ENCODE measurements at regions not wholly inside any gene's neighbourhood (a gene's known extent, or its start where the extent isn't known, plus 50 kb on each side); places are given as distances from the start of the nearest gene placed in this dataset.

DNA sequence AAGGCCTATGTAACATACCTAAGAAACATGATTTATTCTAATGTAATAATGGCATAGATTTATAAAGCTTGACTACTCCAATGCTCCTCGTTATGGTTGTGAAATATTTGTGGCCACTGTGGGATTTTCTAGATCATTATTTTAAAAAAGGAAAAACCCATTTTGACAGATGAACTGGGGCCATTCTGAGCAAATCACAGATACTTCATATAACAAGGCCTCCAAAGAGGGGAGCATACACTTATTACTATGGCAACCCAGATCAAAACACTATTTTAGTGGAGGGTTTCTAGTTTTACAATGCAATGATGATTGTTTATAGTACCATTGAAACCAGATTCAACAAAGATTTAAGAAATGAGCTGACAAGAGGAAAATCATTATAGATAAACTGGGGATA is 346.6 kb downstream of the ZNF326 start:
- no peak for TF ChIP-seq POLR2A (IDR thresholded peaks at IDR 0.05)
- TF ChIP-seq, protein P1, sequence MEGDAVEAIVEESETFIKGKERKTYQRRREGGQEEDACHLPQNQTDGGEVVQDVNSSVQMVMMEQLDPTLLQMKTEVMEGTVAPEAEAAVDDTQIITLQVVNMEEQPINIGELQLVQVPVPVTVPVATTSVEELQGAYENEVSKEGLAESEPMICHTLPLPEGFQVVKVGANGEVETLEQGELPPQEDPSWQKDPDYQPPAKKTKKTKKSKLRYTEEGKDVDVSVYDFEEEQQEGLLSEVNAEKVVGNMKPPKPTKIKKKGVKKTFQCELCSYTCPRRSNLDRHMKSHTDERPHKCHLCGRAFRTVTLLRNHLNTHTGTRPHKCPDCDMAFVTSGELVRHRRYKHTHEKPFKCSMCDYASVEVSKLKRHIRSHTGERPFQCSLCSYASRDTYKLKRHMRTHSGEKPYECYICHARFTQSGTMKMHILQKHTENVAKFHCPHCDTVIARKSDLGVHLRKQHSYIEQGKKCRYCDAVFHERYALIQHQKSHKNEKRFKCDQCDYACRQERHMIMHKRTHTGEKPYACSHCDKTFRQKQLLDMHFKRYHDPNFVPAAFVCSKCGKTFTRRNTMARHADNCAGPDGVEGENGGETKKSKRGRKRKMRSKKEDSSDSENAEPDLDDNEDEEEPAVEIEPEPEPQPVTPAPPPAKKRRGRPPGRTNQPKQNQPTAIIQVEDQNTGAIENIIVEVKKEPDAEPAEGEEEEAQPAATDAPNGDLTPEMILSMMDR (IDR thresholded peaks at IDR 0.05): no peak
- Histone ChIP-seq H3K9me3 (replicated peaks in 1 of 3) (no peaks in the 10 kb centered on the region), H3K4me1 (replicated peaks in 1 of 2) (no peaks in the 10 kb centered on the region), H3K27ac (no peak overlapping the region), H3K27me3 (no peaks in the 10 kb centered on the region), H3K4me3 (no peak overlapping the region), H3K36me3 (replicated peaks in 1 of 2) (no peaks in the 10 kb centered on the region)
- DNase-seq: no peak
- intact Hi-C loops (cut with DNase I): no loop called here
- WGBS, 4 donors: 28 to 61% (median 32%) methylated on average over 1 of the region's 1 CpG

DNA sequence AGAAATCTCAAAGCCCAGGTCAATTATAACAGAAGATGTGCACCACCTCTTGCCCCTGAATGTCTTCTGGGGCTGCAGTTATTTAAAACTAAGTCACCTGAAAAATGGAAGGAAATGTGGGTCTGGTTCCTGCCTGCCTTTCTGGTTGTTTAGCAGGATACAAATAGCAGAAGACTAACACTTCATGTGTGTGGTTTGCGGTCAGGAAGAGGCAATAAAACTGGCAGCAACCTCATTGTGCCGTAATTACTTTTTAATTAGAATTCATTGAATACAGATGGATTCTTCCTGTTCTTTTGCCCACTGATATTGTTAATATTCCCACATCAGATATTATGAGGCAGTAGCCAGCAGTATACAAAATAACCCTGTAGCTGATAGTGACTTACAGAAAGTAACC is 345.7 kb downstream of the ZNF326 start:
- intact Hi-C loops (cut with DNase I): no loop called here
- no peak for DNase-seq
- no peaks in the 10 kb centered on the region for H3K4me1 ChIP-seq (replicated peaks in 1 of 2)
- H3K4me3 ChIP-seq: no peak overlapping the region
- TF ChIP-seq, protein P1 (IDR thresholded peaks at IDR 0.05): no peak
- no peak for TF ChIP-seq POLR2A (IDR thresholded peaks at IDR 0.05)
- H3K9me3 ChIP-seq (replicated peaks in 1 of 3): no peaks in the 10 kb centered on the region
- no peaks in the 10 kb centered on the region for H3K36me3 ChIP-seq (replicated peaks in 1 of 2)
- H3K27me3 ChIP-seq: no peaks in the 10 kb centered on the region
- H3K27ac ChIP-seq: no peak overlapping the region
- 60 to 68% (median 64%) methylated on average over 2 of the region's 2 CpGs for WGBS, 4 donors

DNA sequence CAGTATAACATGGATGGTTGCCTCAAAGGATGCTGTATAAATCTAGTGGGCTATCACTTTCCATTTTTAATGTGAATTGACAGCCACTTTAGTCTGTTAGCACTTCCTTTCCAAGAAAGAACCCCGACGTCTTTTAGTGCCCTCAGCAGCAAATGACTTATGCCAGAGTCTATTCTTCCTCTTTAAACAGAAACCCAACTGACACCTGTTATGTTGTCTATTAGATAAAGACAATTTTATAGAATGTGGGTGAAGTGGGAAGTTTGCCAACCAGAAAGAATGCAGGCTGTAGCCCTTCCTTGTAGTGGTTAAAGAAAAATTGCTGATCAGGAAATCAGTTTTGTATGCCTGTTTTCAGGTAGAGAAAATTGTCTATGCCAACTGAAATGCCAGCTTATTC is 344.9 kb downstream of the ZNF326 start:
- Histone ChIP-seq H3K27ac (no peak overlapping the region), H3K27me3 (no peaks in the 10 kb centered on the region), H3K9me3 (replicated peaks in 1 of 3) (no peaks in the 10 kb centered on the region), H3K4me3 (no peak overlapping the region), H3K36me3 (replicated peaks in 1 of 2) (no peaks in the 10 kb centered on the region), H3K4me1 (replicated peaks in 1 of 2) (no peaks in the 10 kb centered on the region)
- no peak for DNase-seq
- no peak for TF ChIP-seq POLR2A (IDR thresholded peaks at IDR 0.05)
- TF ChIP-seq, protein P1 (IDR thresholded peaks at IDR 0.05): no peak
- intact Hi-C loops (cut with DNase I): no loop called here
- 58 to 65% (median 61%) methylated on average over 2 of the region's 2 CpGs for WGBS, 4 donors

DNA sequence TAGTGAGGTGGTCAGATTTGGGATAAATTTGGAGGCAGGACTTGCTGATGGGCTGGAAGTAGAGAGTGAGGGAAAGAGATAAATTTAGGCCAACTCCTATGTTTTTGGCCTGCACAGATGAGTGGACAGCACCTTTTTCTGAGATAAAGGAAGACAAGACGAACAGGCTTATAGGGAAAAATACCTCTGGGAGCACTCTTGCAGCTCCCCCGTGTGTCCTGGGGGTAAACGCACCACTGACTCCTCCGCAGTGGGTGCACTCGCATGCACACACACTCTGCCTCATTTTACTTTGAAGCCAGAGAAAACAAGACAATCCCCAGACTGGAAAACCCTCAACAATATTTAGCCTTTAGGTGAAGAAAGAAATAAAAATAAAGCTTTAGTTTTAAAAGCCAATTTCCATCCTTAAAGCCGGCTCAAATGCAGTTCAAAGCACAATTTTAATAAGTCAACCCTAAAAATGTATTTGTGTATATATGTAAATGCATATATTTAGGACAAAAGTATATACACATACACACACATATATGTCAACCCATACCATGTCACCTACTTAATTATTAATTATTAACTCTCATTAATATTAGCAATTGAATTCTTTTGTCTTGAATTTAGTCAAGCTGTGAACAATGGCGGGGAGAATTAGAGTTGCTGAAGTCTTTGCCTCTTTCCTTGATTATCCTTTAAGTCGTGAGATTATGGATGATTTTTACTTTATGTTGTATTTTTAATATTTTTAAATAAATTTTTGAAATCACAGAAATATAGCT is 341.8 kb downstream of the ZNF326 start:
- no peak for DNase-seq
- no peaks in the 10 kb centered on the region for H3K27me3 ChIP-seq
- WGBS, 4 donors: 72 to 79% (median 74%) methylated on average over 8 of the region's 8 CpGs
- intact Hi-C loops (cut with DNase I): no loop called here
- H3K4me1 ChIP-seq (replicated peaks in 1 of 2): no peaks in the 10 kb centered on the region
- H3K9me3 ChIP-seq (replicated peaks in 1 of 3): no peaks in the 10 kb centered on the region
- H3K27ac ChIP-seq: no peak overlapping the region
- no peaks in the 10 kb centered on the region for H3K36me3 ChIP-seq (replicated peaks in 1 of 2)
- TF ChIP-seq, protein P1 (IDR thresholded peaks at IDR 0.05): no peak
- TF ChIP-seq POLR2A (IDR thresholded peaks at IDR 0.05): no peak
- no peak overlapping the region for H3K4me3 ChIP-seq

Measured in adrenal gland (tissue), 9 donors.